K562 (cell line): ENCODE measurements at regions not wholly inside any gene's neighbourhood (a gene's known extent, or its start where the extent isn't known, plus 50 kb on each side); places are given as distances from the start of the nearest gene placed in this dataset.
A peak's percentile ranks its signal among the peaks of the same experiment; 100 is the strongest.

Source experiments
- ATAC-seq: fragments of 200-7000 bp; cut with Tn5 transposase; 3 replicates; pipeline ENCODE4 v1.9.1; 2020; ENCODE audit warnings: moderate library complexity
- BruUV-seq: library from RNA; stranded (reverse); fragments of 400-500 nt; replicated peaks from 2 replicates; lab custom pipeline; 2021; lab: Mats Ljungman, UMichigan
- CTCF ChIA-PET: fragments of 300-600 bp; formaldehyde crosslinking; extraction: SDS; loops from one replicate; lab custom pipeline; 2021; ENCODE audit warnings: low intra/inter-chr PET ratio; lab: Yijun Ruan, JAX
- POLR2A ChIA-PET: fragments of 300-600, 350-650 bp; sonication (Branson Sonifier 250); formaldehyde crosslinking; extraction: SDS; loops from one replicate; lab custom pipeline; 2021; ENCODE audit warnings: antibody characterized with exemption, inconsistent platforms; lab: Yijun Ruan, JAX
- DNase-seq, 4 experiments: peaks; one replicate each; pipeline versions ENCODE4 v3.0.0 to v3.0.0-alpha.2; 2011 to 2018; ENCODE audit warnings: low spot score in 3 of 4, mixed read lengths in 3 of 4; ENCODE audit errors: extremely low read depth in 1 of 4
- FAIRE-seq: peaks from 2 replicates; lab custom pipeline; 2011; peaks lifted over from hg19 to GRCh38; lab: Jason Lieb, UNC
- H2AFZ ChIP-seq: 2 replicates; pipeline ENCODE4 v1.6.0; 2011; ENCODE audit warnings: low read depth, low read length, control low read depth, inconsistent platforms
- H3K27ac ChIP-seq: fragments of 200-600 bp; 3 replicates; pipeline ENCODE4 v1.8.0; 2011; ENCODE audit warnings: low read depth, mild to moderate bottlenecking, control low read depth, inconsistent platforms, low read length, moderate library complexity, mixed read lengths; ENCODE audit errors: extremely low read depth
- H3K27me3 ChIP-seq, 2 experiments: fragments of 300-600 bp in 1 of 2; 2 replicates in 1 of 2; 3 replicates in 1 of 2; pipeline versions ENCODE4 v1.6.0 to v1.8.0; 2011; ENCODE audit warnings: inconsistent platforms in 2 of 2, low read length in 2 of 2, mild to moderate bottlenecking in 1 of 2, mixed read lengths in 1 of 2, moderate library complexity in 1 of 2; ENCODE audit not compliant: control insufficient read depth in 2 of 2, insufficient read depth in 2 of 2
- H3K36me3 ChIP-seq: fragments of 300-600 bp; 3 replicates; pipeline ENCODE4 v1.8.0; 2011; ENCODE audit warnings: mild to moderate bottlenecking, low read length, inconsistent platforms; ENCODE audit not compliant: control insufficient read depth, insufficient read depth
- H3K4me1 ChIP-seq, 2 experiments: fragments of 200-600 bp in 1 of 2; replicated peaks in 1 of 2; 2 replicates in 1 of 2; 3 replicates in 1 of 2; pipeline versions ENCODE4 v1.5.1 to v1.8.0; 2011; ENCODE audit warnings: inconsistent platforms in 2 of 2, low read length in 2 of 2, mild to moderate bottlenecking in 1 of 2, mixed read lengths in 1 of 2, moderate library complexity in 1 of 2; ENCODE audit not compliant: control insufficient read depth in 2 of 2, insufficient read depth in 2 of 2
- H3K4me2 ChIP-seq: 2 replicates; pipeline ENCODE4 v1.6.1; 2011; ENCODE audit warnings: low read length, control low read depth, inconsistent platforms, mixed read lengths; ENCODE audit not compliant: insufficient read depth
- H3K4me3 ChIP-seq: fragments of 200-600 bp; sonication (generic), shearing (Covaris generic); 2 replicates; pipeline ENCODE4 v1.5.1; 2016; ENCODE audit warnings: control low read depth, inconsistent platforms
- H3K79me2 ChIP-seq: fragments of 200-600 bp; 3 replicates; pipeline ENCODE4 v1.8.0; 2011; ENCODE audit warnings: low read length, inconsistent platforms; ENCODE audit not compliant: control insufficient read depth, insufficient read depth
- H3K9ac ChIP-seq, 2 experiments: 2 replicates each; pipeline versions ENCODE4 v1.6.0 to v1.6.1; 2011; ENCODE audit warnings: low read depth in 2 of 2, low read length in 2 of 2, control low read depth in 1 of 2, inconsistent platforms in 1 of 2, mild to moderate bottlenecking in 1 of 2, mixed read lengths in 1 of 2; ENCODE audit not compliant: insufficient read depth in 1 of 2
- H3K9me1 ChIP-seq: one replicate; pipeline ENCODE4 v1.6.0; 2011; ENCODE audit warnings: inconsistent platforms, mild to moderate bottlenecking, low read length, moderate library complexity; ENCODE audit not compliant: control insufficient read depth, insufficient read depth
- H3K9me3 ChIP-seq: replicated peaks from 2 replicates; pipeline ENCODE4 v1.5.1; 2011; ENCODE audit warnings: low read depth, low read length, inconsistent platforms; ENCODE audit not compliant: control insufficient read depth, insufficient read depth
- H4K20me1 ChIP-seq: replicated peaks from 2 replicates; pipeline ENCODE4 v1.6.1; 2011; ENCODE audit warnings: low read length, inconsistent platforms, mixed read lengths; ENCODE audit not compliant: control insufficient read depth, insufficient read depth
- DDX20 ChIP-seq: fragments of 450-650 bp; IDR thresholded peaks from 2 replicates; pipeline ENCODE4 v1.6.1; 2016; ENCODE audit warnings: missing genetic modification characterization, low read depth, mild to moderate bottlenecking, missing compliant biosample characterization, moderate library complexity
- FOSL1 ChIP-seq: fragments of 200-800 bp; sonication (Bioruptor generic); conservative IDR thresholded peaks from 2 replicates; pipeline ENCODE4 v1.6.1; 2016; ENCODE audit warnings: missing genetic modification characterization, missing compliant biosample characterization
- NCOA6 ChIP-seq: fragments of 450-650 bp; IDR thresholded peaks from 2 replicates; pipeline ENCODE4 v1.6.1; 2017; ENCODE audit warnings: mild to moderate bottlenecking
- NUFIP1 ChIP-seq: fragments of 450-650 bp; IDR thresholded peaks from 2 replicates; pipeline ENCODE4 v1.6.1; 2018; ENCODE audit not compliant: partially characterized antibody
- SMAD2 ChIP-seq: fragments of 150-350 bp; IDR thresholded peaks from 2 replicates; pipeline ENCODE4 v1.6.1; 2014; ENCODE audit warnings: low read depth, mild to moderate bottlenecking, low read length
- SMC3 ChIP-seq: conservative IDR thresholded peaks from 2 replicates; pipeline ENCODE4 v1.6.1; 2011; ENCODE audit warnings: low read depth, low read length, improper control_type of control experiment; ENCODE audit not compliant: insufficient read depth
- TCF3 ChIP-seq: sonication (generic); formaldehyde crosslinking; IDR thresholded peaks from 2 replicates; pipeline ENCODE4 v1.4.0; 2020; ENCODE audit warnings: mild to moderate bottlenecking, missing genetic modification reagents
- ZNF785 ChIP-seq: fragments of 250-450 bp; sonication (Bioruptor Pico); IDR thresholded peaks from 2 replicates; pipeline ENCODE4 v1.4.0; 2020; ENCODE audit warnings: mild to moderate bottlenecking
- WGBS: fragments of 100-300 bp; shearing (Covaris generic); methylation state at CpG from one replicate; pipeline ENCODE4 v1.1.6; 2016; ENCODE audit warnings: low coverage, mixed read lengths; ENCODE audit not compliant: insufficient coverage; ENCODE audit errors: missing lambda C conversion rate; 5-methylcytosine and 5-hydroxymethylcytosine counted together
- in situ Hi-C: fragments of 300-500 bp; cut with MboI; formaldehyde crosslinking; loops from 4 replicates; pipeline ENCODE4 v1.15.0; 2018; ENCODE audit warnings: inconsistent platforms, mixed read lengths
- intact Hi-C: fragments of 100-400 bp; cut with micrococcal nuclease; formaldehyde crosslinking; loops from 2 replicates; pipeline ENCODE4 v1.14.2; 2022

DNA sequence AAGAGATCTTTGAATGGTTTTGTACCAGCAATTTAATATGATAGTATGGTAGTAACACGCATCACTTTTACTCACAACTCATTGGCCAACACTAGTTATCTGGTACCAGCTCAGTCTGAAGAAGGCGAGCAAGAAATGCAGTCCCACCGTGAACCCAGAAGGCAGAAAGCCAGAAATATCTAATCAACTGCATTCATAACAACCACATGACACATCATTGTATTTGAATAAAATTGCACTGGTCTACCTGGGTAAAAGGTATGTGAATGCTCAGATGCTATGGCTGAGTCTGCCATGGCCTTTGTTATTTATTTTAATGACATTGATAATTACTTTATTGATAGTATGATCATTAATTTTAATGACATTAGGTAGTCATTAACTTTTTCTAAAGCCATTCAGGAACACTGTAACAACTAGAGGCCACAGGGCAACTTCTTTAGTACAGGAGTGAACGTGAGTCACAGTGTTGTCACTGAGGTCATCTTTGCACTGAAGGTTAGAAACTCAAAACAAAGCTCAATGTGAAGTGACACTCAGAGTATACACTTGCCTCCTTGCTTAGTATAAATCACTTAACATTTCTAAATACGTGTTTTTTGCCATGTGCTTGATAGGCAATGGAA lies 475.6 kb upstream of the TNP1 start:
- POLR2A ChIA-PET = no interaction called here
- no peak overlapping the region for H3K9ac ChIP-seq
- no peak for FAIRE-seq
- H3K27ac ChIP-seq = no peak overlapping the region
- no peak overlapping the region for H3K4me3 ChIP-seq
- no peaks in the 10 kb centered on the region for H3K9me3 ChIP-seq
- in situ Hi-C loops = no loop called here
- intact Hi-C loops = no loop called here
- BruUV-seq = no TSS peak
- H3K36me3 ChIP-seq = no peaks in the 10 kb centered on the region
- no peaks in the 10 kb centered on the region for H3K9me1 ChIP-seq
- no peaks in the 10 kb centered on the region for H4K20me1 ChIP-seq
- TF ChIP-seq SMC3 (no peak), TCF3 (CRISPR knock-in tag) (no peak), SMAD2 (no peak), DDX20 (tag) (no peak), ZNF785 (CRISPR knock-in tag) (no peak), FOSL1 (tag) (peak; percentile 44; the same call in 1 of the 2 replicates), NCOA6 (no peak), NUFIP1 (no peak)
- TF ChIP-seq, all 486 proteins: peak for 1
- ATAC-seq (no peak), DNase-seq (no peak)
- WGBS = 4% methylated on average over 5 of the region's 5 CpGs
- CTCF ChIA-PET = no interaction called here
- no peaks in the 10 kb centered on the region for H3K27me3 ChIP-seq
- H3K79me2 ChIP-seq = no peaks in the 10 kb centered on the region
- H2AFZ ChIP-seq = no peak overlapping the region
- H3K4me1 ChIP-seq = no peaks in the 10 kb centered on the region
- H3K4me2 ChIP-seq = no peak overlapping the region
